ENCODE measurements at regions not wholly inside any gene's neighbourhood (a gene's known extent, or its start where the extent isn't known, plus 50 kb on each side); places are given as distances from the start of the nearest gene placed in this dataset.

- H3K9me3 ChIP-seq: no peaks in the 10 kb centered on the region
- no peak overlapping the region for H3K27ac ChIP-seq
- no peaks in the 10 kb centered on the region for H3K36me3 ChIP-seq
- TF ChIP-seq, protein P1, sequence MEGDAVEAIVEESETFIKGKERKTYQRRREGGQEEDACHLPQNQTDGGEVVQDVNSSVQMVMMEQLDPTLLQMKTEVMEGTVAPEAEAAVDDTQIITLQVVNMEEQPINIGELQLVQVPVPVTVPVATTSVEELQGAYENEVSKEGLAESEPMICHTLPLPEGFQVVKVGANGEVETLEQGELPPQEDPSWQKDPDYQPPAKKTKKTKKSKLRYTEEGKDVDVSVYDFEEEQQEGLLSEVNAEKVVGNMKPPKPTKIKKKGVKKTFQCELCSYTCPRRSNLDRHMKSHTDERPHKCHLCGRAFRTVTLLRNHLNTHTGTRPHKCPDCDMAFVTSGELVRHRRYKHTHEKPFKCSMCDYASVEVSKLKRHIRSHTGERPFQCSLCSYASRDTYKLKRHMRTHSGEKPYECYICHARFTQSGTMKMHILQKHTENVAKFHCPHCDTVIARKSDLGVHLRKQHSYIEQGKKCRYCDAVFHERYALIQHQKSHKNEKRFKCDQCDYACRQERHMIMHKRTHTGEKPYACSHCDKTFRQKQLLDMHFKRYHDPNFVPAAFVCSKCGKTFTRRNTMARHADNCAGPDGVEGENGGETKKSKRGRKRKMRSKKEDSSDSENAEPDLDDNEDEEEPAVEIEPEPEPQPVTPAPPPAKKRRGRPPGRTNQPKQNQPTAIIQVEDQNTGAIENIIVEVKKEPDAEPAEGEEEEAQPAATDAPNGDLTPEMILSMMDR (IDR thresholded peaks at IDR 0.05): no peak
- H3K4me1 ChIP-seq: no peaks in the 10 kb centered on the region
- no peak overlapping the region for H3K4me3 ChIP-seq
- no peak for DNase-seq (ENCODE audit: low spot score)
- no peaks in the 10 kb centered on the region for H3K27me3 ChIP-seq
These were observed 50.3 kb upstream of the GALNT18 start for GRCh38 chr11:11672101-11672500.

Small RNAs in the stretch of these regions (microRNA-seq; reads per million reads assigned to microRNA genes)
- 0 reads per million in 2 donors for gene MIR8070 (ENCODE audit: borderline number of aligned reads in 2 of 2, borderline replicate concordance in 1 of 2)
